22Rv1 (cell line): ENCODE measurements at regions not wholly inside any gene's neighbourhood (a gene's known extent, or its start where the extent isn't known, plus 50 kb on each side); places are given as distances from the start of the nearest gene placed in this dataset.

Source experiments
- CTCF ChIP-seq: fragments of 450-650 bp; IDR thresholded peaks from 2 replicates; pipeline ENCODE4 v1.5.1; 2017; ENCODE audit warnings: mild to moderate bottlenecking
- ZFX ChIP-seq: fragments of 450-650 bp; IDR thresholded peaks from 2 replicates; pipeline ENCODE4 v1.6.1; 2017; ENCODE audit warnings: antibody characterized with exemption, borderline replicate concordance

GRCh38 chr7:131636092-131636491 lies 79.7 kb upstream of the PODXL start:
- TF ChIP-seq CTCF (no peak), ZFX (no peak)
